Retinal pigment epithelial cell (primary cell): ENCODE measurements at regions not wholly inside any gene's neighbourhood (a gene's known extent, or its start where the extent isn't known, plus 50 kb on each side); places are given as distances from the start of the nearest gene placed in this dataset.

ENCODE experiments used
- DNase-seq: peaks from one replicate; pipeline ENCODE4 v3.0.0-alpha.2; 2010; ENCODE audit warnings: low read depth
- H3K4me3 ChIP-seq: 2 replicates; pipeline ENCODE4 v1.5.1; 2011; ENCODE audit warnings: mild to moderate bottlenecking, low read length, control low read depth, moderate library complexity
- TF ChIP-seq, protein P1 (sequence below): conservative IDR thresholded peaks from 2 replicates; pipeline ENCODE4 v1.5.1; 2011; ENCODE audit warnings: low read depth, low read length, control low read depth, inconsistent platforms

DNA sequence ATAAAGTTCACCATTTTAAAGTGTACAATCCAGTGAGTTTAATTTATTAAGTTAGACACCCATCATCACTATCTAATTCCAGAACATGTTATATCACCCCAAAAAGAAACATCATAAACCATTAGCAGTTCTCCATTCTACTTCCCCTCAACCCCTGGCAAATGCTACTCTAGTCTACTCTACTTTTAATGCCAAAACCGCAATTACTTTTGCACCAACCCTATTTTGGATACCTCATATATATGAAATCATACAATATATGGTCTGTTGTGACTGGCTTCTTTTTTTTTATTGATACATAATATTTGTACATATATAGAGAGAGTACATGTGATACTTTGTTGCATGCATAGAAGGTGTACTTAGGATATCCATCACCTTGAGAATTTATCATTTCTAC is 190.5 kb upstream of the RARB start:
- no peak for DNase-seq
- no peak overlapping the region for H3K4me3 ChIP-seq
- TF ChIP-seq, protein P1, sequence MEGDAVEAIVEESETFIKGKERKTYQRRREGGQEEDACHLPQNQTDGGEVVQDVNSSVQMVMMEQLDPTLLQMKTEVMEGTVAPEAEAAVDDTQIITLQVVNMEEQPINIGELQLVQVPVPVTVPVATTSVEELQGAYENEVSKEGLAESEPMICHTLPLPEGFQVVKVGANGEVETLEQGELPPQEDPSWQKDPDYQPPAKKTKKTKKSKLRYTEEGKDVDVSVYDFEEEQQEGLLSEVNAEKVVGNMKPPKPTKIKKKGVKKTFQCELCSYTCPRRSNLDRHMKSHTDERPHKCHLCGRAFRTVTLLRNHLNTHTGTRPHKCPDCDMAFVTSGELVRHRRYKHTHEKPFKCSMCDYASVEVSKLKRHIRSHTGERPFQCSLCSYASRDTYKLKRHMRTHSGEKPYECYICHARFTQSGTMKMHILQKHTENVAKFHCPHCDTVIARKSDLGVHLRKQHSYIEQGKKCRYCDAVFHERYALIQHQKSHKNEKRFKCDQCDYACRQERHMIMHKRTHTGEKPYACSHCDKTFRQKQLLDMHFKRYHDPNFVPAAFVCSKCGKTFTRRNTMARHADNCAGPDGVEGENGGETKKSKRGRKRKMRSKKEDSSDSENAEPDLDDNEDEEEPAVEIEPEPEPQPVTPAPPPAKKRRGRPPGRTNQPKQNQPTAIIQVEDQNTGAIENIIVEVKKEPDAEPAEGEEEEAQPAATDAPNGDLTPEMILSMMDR, result no peak

DNA sequence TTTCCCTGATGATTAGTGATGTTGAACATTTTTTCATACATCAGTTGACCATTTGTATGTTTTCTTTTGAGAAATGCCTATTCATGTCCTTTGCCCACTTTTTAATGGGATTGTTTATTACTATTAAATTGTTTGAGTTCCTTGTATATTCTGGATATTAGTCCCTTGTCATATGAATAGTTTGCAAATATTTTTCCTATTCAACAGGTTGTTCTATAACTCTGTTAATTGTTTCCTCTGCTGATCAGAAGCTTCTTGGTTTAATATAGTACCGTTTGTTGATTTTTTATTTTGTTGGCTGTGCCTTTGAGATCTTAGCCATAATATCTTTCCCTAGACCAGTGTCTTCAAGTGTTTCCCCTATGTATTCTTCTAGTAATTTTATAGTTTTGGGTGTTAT is 189.0 kb upstream of the RARB start:
- no peak overlapping the region for H3K4me3 ChIP-seq
- TF ChIP-seq, protein P1, result no peak
- no peak for DNase-seq

DNA sequence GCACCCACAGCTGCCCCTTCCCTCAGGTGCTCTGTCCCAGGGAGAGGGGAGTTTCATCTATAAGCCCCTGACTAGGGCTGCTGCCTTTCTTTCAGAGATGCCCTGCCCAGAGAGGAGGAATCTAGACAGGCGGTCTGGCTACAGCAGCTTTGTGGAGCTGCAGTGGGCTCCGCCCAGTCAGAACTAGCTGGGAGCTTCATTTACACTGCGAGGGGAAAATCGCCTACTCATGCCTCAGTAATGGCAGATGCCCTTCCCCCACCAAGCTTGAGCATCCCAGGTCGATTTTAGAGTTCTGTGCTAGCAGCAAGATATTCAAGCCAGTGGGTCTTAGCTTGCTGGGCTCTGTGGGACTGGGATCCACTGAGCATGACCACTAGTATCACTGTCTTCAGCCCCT is 181.2 kb upstream of the RARB start:
- TF ChIP-seq, protein P1, result no peak
- no peak for DNase-seq
- no peak overlapping the region for H3K4me3 ChIP-seq

DNA sequence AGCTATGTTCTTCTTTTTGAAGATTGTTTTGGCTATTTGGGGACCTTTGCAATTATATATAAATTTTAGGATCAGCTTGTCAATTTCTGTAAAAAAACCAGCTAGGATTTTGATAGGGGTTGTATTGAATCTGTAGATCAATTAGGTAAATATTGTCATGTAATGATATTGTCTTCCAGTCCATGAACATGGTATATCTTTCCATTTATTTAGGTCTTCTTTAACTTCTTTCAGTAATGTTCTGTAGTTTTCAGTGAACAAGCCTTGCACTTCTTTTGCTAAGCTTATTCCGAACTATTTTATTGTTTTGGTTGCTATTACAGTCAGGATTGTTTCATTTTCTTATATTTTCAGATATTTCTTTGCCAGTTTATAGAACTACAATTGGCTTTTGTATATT is 175.8 kb upstream of the RARB start:
- no peak for DNase-seq
- no peak overlapping the region for H3K4me3 ChIP-seq
- TF ChIP-seq, protein P1, result no peak

DNA sequence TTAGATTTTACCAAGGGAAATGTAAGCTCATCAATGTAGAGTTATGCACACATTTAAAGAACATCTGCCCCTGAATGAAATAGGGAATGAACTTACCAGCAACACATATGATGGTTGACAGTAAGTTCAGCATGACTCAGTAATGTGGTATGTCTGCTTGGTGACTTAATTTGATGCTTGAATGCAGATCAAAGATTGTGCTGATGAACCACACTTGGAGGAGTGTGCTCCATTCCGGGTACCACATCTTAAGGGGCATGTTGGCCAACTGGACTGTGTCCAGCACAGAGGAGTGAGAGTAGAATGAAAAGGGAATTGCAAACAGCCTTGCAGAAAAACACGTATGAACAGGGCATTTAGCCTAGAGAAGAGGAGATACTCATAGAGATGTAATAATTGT is 171.0 kb upstream of the RARB start:
- DNase-seq, result peak; percentile 56
- TF ChIP-seq, protein P1, result no peak

DNA sequence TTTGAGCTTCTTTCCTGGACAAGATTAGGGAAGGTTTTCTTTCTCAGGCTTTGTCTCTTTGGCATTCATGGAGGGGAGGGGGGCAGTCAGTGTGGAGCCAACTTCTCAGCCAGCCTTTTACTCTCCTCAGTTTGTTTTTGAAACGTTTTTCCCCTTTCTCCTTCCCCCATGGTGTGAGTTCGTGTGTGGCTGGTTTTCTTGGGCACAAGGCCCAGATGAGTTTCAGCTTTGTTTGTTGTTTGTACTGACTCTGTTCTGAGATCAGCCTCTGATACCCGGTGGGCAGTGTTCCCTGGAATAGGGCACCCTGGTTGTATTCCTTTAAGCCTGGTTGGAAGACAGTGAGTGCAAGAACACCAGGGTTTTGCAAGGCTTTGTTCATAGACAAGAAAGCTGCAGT is 168.2 kb upstream of the RARB start:
- DNase-seq, result no peak
- no peak overlapping the region for H3K4me3 ChIP-seq
- TF ChIP-seq, protein P1, result no peak

More for the DNA sequence above, 171.0 kb upstream of the RARB start:
- H3K4me3 ChIP-seq, result no peak overlapping the region

DNA sequence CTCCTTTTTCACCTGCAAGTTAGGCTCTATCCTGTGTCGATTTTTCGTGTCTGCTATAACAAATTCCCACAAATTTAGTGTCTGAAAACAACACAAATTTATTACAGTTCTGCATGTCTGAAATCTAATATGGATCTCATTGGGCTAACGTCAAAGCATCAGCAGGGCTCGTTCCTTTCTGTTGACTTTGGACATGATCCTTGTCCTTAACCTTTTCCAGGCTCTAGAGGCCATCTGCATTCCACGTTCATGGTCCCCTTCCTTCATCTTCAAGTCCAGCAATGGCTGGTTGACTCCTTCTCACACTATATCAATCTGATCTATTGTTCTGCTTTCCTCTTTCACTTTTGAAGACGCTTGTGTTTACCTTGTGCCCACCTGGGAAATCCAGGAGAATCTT is 165.7 kb upstream of the RARB start:
- no peak for DNase-seq
- TF ChIP-seq, protein P1, result no peak
- no peak overlapping the region for H3K4me3 ChIP-seq
